AG10803 (cell line): ENCODE measurements at regions not wholly inside any gene's neighbourhood (a gene's known extent, or its start where the extent isn't known, plus 50 kb on each side); places are given as distances from the start of the nearest gene placed in this dataset.

Source experiments
- DNase-seq: peaks from one replicate; pipeline ENCODE4 v3.0.0; 2010; ENCODE audit warnings: low read depth
- H3K4me3 ChIP-seq: 2 replicates; pipeline ENCODE4 v1.5.1; 2011; ENCODE audit warnings: mild to moderate bottlenecking, low read length, control low read depth
- TF ChIP-seq, protein P1 (sequence below): conservative IDR thresholded peaks from 2 replicates; pipeline ENCODE4 v1.5.1; 2011; ENCODE audit warnings: mild to moderate bottlenecking, low read length, control low read depth, inconsistent platforms

DNA sequence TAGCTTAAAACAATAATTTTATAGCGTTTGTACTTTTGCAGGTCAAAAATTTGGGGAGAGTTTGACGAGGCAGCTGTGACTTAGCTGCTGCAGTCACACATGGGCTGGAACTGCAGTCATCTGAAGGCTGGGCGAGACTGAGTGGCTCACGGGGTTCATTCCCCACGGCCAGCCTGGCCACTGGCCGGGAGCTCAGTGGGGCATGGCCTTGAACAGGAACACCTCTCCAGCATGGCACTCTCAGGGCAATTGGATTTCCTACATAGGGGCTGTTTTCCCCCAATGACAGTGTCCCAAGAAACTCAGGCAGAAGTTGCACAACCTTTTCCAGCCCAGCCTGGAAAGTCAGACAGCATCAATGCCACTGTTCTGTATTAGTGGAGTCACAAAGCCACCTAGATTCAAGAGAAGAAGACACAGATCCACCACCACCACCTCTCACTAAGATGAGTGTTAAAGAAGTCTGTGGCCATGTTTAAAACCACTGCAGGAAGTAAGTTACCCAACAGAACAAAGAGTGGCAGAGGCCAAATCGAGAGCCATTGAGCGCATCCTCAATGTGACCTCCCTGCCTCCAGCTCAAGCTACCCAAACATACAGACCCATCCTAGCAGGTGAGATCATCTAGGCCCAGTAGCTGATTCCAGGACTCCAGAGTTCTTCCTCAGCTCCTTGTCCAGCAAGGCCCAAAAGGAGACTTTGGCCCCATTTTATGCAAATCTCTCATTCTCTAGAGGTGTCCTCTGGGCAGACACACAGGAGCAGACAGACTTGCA is 618.7 kb upstream of the CADM1 start:
- TF ChIP-seq, protein P1, sequence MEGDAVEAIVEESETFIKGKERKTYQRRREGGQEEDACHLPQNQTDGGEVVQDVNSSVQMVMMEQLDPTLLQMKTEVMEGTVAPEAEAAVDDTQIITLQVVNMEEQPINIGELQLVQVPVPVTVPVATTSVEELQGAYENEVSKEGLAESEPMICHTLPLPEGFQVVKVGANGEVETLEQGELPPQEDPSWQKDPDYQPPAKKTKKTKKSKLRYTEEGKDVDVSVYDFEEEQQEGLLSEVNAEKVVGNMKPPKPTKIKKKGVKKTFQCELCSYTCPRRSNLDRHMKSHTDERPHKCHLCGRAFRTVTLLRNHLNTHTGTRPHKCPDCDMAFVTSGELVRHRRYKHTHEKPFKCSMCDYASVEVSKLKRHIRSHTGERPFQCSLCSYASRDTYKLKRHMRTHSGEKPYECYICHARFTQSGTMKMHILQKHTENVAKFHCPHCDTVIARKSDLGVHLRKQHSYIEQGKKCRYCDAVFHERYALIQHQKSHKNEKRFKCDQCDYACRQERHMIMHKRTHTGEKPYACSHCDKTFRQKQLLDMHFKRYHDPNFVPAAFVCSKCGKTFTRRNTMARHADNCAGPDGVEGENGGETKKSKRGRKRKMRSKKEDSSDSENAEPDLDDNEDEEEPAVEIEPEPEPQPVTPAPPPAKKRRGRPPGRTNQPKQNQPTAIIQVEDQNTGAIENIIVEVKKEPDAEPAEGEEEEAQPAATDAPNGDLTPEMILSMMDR = no peak
- no peak for DNase-seq
- no peak overlapping the region for H3K4me3 ChIP-seq

DNA sequence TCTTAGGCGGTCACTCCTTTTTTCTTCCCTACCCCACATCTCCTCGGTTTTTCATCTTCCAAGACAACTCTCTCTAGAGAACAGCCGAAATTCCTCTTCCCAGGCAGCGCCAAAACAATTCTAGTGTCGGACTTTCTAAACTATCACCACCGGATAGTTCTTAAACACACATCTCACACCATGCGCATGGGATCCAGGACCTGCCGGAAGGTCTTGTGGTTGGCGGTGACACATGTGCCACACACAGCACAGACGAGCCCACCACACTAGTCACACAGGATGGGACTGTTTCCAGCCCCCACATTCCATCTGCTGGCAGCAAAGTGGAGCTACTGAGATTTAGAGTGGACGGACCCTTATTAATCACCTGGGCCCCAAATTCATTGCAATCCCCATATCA is 614.9 kb upstream of the CADM1 start:
- TF ChIP-seq, protein P1 = no peak
- DNase-seq = no peak
- no peak overlapping the region for H3K4me3 ChIP-seq

DNA sequence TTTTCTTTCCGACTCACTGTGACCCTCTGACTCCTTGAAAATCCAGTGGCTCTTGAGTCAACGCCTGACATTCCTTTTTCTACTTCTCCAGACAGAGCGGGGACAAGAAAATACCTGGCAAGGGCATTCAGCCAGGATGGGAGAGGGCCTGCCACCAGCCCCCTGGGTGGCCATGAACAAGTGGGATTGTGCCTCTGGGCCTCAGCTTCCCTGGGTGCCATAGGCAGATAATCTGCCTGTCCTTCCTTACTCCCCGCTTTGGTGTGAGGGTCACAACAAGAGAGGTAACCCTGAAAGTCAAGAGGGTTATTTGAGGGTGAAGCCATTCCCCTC is 613.9 kb upstream of the CADM1 start:
- TF ChIP-seq, protein P1 = no peak
- no peak for DNase-seq
- no peak overlapping the region for H3K4me3 ChIP-seq

DNA sequence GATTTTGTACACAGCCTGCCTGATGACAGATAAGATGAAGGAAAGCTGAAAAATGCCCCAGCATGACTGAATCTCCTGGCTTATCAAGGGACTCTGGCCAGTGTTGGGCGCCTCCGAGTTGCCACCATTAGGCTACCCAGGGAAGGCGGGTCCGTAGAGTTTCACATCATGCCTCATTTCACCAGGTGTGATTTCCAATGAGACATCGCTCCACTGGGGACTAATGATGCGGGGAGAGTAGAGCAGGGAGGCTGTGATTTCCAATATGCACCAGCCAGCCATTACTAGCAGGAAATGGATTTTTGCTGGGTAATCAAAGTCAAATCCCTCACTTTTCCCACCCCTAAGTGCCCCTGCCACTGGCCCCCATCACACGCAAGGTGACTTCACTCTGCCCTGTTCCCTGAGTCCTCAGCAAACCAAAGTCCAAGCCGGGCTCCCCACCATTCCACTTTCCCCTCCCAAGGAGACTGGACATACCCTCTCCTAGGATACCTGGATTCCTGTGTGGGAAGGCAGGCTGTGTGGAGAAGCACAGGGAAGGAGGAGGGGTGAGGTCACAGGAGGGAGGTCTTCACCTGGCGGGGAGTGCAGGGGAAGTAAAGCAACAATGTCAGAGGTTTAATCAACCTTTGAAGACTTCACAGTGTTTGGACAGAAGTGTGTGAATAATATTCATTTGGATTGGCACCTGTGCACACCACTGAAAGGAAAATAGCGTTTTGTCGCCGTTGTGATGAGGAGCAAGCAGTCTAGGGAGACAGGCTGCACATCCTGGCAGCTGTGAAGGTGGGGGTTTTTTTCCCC is 613.3 kb upstream of the CADM1 start:
- TF ChIP-seq, protein P1 = no peak
- H3K4me3 ChIP-seq = no peak overlapping the region
- no peak for DNase-seq

- no peak for DNase-seq
- TF ChIP-seq, protein P1 = no peak
- no peak overlapping the region for H3K4me3 ChIP-seq
These were observed 611.6 kb upstream of the CADM1 start for GRCh38 chr11:116115801-116116200.

GRCh38 chr11:116114198-116114651 is 610.0 kb upstream of the CADM1 start:
- DNase-seq = no peak
- TF ChIP-seq, protein P1 = no peak
- no peak overlapping the region for H3K4me3 ChIP-seq
